Smooth muscle cell (in vitro differentiated cells): ENCODE measurements at regions not wholly inside any gene's neighbourhood (a gene's known extent, or its start where the extent isn't known, plus 50 kb on each side); places are given as distances from the start of the nearest gene placed in this dataset.

Source experiments
- DNase-seq: peaks from one replicate; lab custom pipeline; 2025; ENCODE audit not compliant: unreplicated experiment; lab: John Stamatoyannopoulos, UW
- H2AFZ ChIP-seq: fragments of 200-600 bp; sonication (generic); 2 replicates; pipeline ENCODE4 v1.6.0; 2016; ENCODE audit warnings: antibody characterized with exemption, low read depth, mild to moderate bottlenecking
- H3F3A ChIP-seq: fragments of 200-600 bp; sonication (generic); 2 replicates; pipeline ENCODE4 v1.6.0; 2017; ENCODE audit warnings: antibody characterized with exemption, low read depth
- H3K27ac ChIP-seq: fragments of 200-600 bp; sonication (generic); 2 replicates; pipeline ENCODE4 v1.5.1; 2016; ENCODE audit warnings: low read depth, mild to moderate bottlenecking
- H3K27me3 ChIP-seq: fragments of 200-600 bp; sonication (generic); 2 replicates; pipeline ENCODE4 v1.6.1; 2016; ENCODE audit warnings: low read depth, mild to moderate bottlenecking
- H3K36me3 ChIP-seq: fragments of 200-600 bp; sonication (generic); 2 replicates; pipeline ENCODE4 v1.5.1; 2016; ENCODE audit warnings: low read depth
- H3K4me1 ChIP-seq: fragments of 200-600 bp; sonication (generic); 2 replicates; pipeline ENCODE4 v1.5.1; 2016; ENCODE audit warnings: low read depth
- H3K4me2 ChIP-seq: fragments of 200-600 bp; sonication (generic); 2 replicates; pipeline ENCODE4 v1.6.0; 2016; ENCODE audit warnings: mild to moderate bottlenecking
- H3K4me3 ChIP-seq: fragments of 200-600 bp; sonication (generic); 2 replicates; pipeline ENCODE4 v1.5.1; 2016; ENCODE audit warnings: mild to moderate bottlenecking
- H3K79me2 ChIP-seq: fragments of 200-600 bp; sonication (generic); 2 replicates; pipeline ENCODE4 v1.6.0; 2016; ENCODE audit warnings: low read depth, mild to moderate bottlenecking
- H3K9ac ChIP-seq: fragments of 200-600 bp; sonication (generic); 2 replicates; pipeline ENCODE4 v1.6.0; 2016; ENCODE audit warnings: low read depth
- H3K9me3 ChIP-seq: fragments of 200-600 bp; sonication (generic); replicated peaks from 2 replicates; pipeline ENCODE4 v1.5.1; 2016; ENCODE audit warnings: low read depth
- H4K20me1 ChIP-seq: fragments of 200-600 bp; sonication (generic); 2 replicates; pipeline ENCODE4 v1.6.0; 2016; ENCODE audit warnings: low read depth
- CTCF ChIP-seq: fragments of 200-600 bp; sonication (generic); IDR thresholded peaks from 2 replicates; pipeline ENCODE4 v1.5.1; 2017; ENCODE audit warnings: borderline replicate concordance, mild to moderate bottlenecking, antibody characterized with exemption; ENCODE audit not compliant: insufficient read depth, poor library complexity, severe bottlenecking
- whole genome bisulfite sequencing: methylation state at CpG from one replicate; pipeline ENCODE4 v1.1.7; 2016; ENCODE audit warnings: low lambda C conversion rate; 5-methylcytosine and 5-hydroxymethylcytosine counted together

GRCh38 chr4:179291657-179292056 lies 1849.4 kb upstream of the AGA start:
- Histone ChIP-seq H3K4me2 (no peak overlapping the region), H3K36me3 (no peaks in the 10 kb centered on the region), H3F3A (no peaks in the 10 kb centered on the region), H3K9me3 (no peaks in the 10 kb centered on the region), H3K79me2 (no peaks in the 10 kb centered on the region), H3K27ac (no peak overlapping the region), H2AFZ (no peak overlapping the region), H3K4me3 (no peak overlapping the region), H4K20me1 (no peaks in the 10 kb centered on the region), H3K9ac (no peak overlapping the region), H3K4me1 (no peaks in the 10 kb centered on the region), H3K27me3 (no peaks in the 10 kb centered on the region)
- no peak for TF ChIP-seq CTCF
- no peak for DNase-seq

- H3K9me3 ChIP-seq: no peaks in the 10 kb centered on the region
- no peaks in the 10 kb centered on the region for H4K20me1 ChIP-seq
- WGBS: 38% methylated on average over 1 of the region's 1 CpG
- H3K4me1 ChIP-seq: no peaks in the 10 kb centered on the region
- no peak for TF ChIP-seq CTCF
- DNase-seq: no peak
- no peaks in the 10 kb centered on the region for H3F3A ChIP-seq
- H3K36me3 ChIP-seq: no peaks in the 10 kb centered on the region
- peak overlapping the region; percentile 56 for H3K27ac ChIP-seq
- no peak overlapping the region for H3K4me2 ChIP-seq
- H2AFZ ChIP-seq: no peak overlapping the region
- H3K9ac ChIP-seq: no peak overlapping the region
- no peak overlapping the region for H3K4me3 ChIP-seq
- no peaks in the 10 kb centered on the region for H3K79me2 ChIP-seq
- H3K27me3 ChIP-seq: no peaks in the 10 kb centered on the region
These were observed 1850.2 kb upstream of the AGA start for GRCh38 chr4:179292468-179292867.

GRCh38 chr4:179307297-179308136 lies 1865.3 kb upstream of the AGA start:
- Histone ChIP-seq H3K9me3 (no peaks in the 10 kb centered on the region), H2AFZ (no peak overlapping the region), H3K4me3 (no peak overlapping the region), H3K27ac (no peak overlapping the region), H3K36me3 (no peaks in the 10 kb centered on the region), H3F3A (no peaks in the 10 kb centered on the region), H3K4me2 (no peak overlapping the region), H3K4me1 (no peaks in the 10 kb centered on the region), H3K27me3 (no peaks in the 10 kb centered on the region), H4K20me1 (no peaks in the 10 kb centered on the region), H3K79me2 (no peaks in the 10 kb centered on the region), H3K9ac (no peak overlapping the region)
- 60% methylated on average over 4 of the region's 4 CpGs for WGBS
- no peak for DNase-seq
- TF ChIP-seq CTCF: peak; percentile 53

GRCh38 chr4:179313823-179314222 lies 1871.6 kb upstream of the AGA start:
- no peaks in the 10 kb centered on the region for H3F3A ChIP-seq
- WGBS: 100% methylated on average over 1 of the region's 1 CpG
- no peaks in the 10 kb centered on the region for H3K4me1 ChIP-seq
- no peak overlapping the region for H3K27ac ChIP-seq
- no peak overlapping the region for H3K9ac ChIP-seq
- no peak overlapping the region for H3K4me3 ChIP-seq
- TF ChIP-seq CTCF: no peak
- no peak overlapping the region for H2AFZ ChIP-seq
- H3K36me3 ChIP-seq: no peaks in the 10 kb centered on the region
- no peak for DNase-seq
- H3K79me2 ChIP-seq: no peaks in the 10 kb centered on the region
- no peak overlapping the region for H3K4me2 ChIP-seq
- no peaks in the 10 kb centered on the region for H3K9me3 ChIP-seq
- no peaks in the 10 kb centered on the region for H4K20me1 ChIP-seq
- H3K27me3 ChIP-seq: no peaks in the 10 kb centered on the region
